ENCODE measurements at regions not wholly inside any gene's neighbourhood (a gene's known extent, or its start where the extent isn't known, plus 50 kb on each side); places are given as distances from the start of the nearest gene placed in this dataset.

GRCh38 chr1:95451904-95452303 is 217.9 kb downstream of the RWDD3 start:
- Histone ChIP-seq H4K20me1 (ENCODE audit: insufficient read depth, low read length) (no peaks in the 10 kb centered on the region), H2AFZ (ENCODE audit: low read length) (no peak overlapping the region), H3K36me3 (ENCODE audit: insufficient read depth, low read length) (no peaks in the 10 kb centered on the region), H3K4me3 (ENCODE audit: low read depth, low read length, poor library complexity, severe bottlenecking) (no peak overlapping the region), H3K9me3 (ENCODE audit: low read length) (no peaks in the 10 kb centered on the region), H3K9me2 (ENCODE audit: insufficient read depth, low read length) (no peaks in the 10 kb centered on the region), H3K27ac (ENCODE audit: low read depth, low read length, poor library complexity, severe bottlenecking) (no peak overlapping the region), H3K4me1 (ENCODE audit: insufficient read depth, low read length, poor library complexity, severe bottlenecking) (no peaks in the 10 kb centered on the region), H3K4me2 (ENCODE audit: low read length) (no peak overlapping the region), H3K79me2 (ENCODE audit: insufficient read depth, low read depth, low read length) (no peaks in the 10 kb centered on the region)
- POLR2A ChIA-PET: no interaction called here
- TF ChIP-seq CTCF (conservative IDR thresholded peaks at IDR 0.05; ENCODE audit: low read length): no peak
- TF ChIP-seq EZH2phosphoT487 (IDR thresholded peaks at IDR 0.05; ENCODE audit: borderline replicate concordance, low read depth, low read length): no peak
- intact Hi-C loops (cut with micrococcal nuclease; ENCODE audit: unreplicated experiment): no loop called here
- DNase-seq (ENCODE audit: low spot score): no peak
- no TSS peak for BruUV-seq (replicated peaks)
- CTCF ChIA-PET (ENCODE audit: unreplicated experiment): no interaction called here

GRCh38 chr1:95453053-95453452 is 219.0 kb downstream of the RWDD3 start:
- Histone ChIP-seq H2AFZ (ENCODE audit: low read length) (no peak overlapping the region), H3K36me3 (ENCODE audit: insufficient read depth, low read length) (no peaks in the 10 kb centered on the region), H3K4me1 (ENCODE audit: insufficient read depth, low read length, poor library complexity, severe bottlenecking) (no peaks in the 10 kb centered on the region), H3K4me2 (ENCODE audit: low read length) (no peak overlapping the region), H3K4me3 (ENCODE audit: low read depth, low read length, poor library complexity, severe bottlenecking) (no peak overlapping the region), H3K9me2 (ENCODE audit: insufficient read depth, low read length) (no peaks in the 10 kb centered on the region), H3K27ac (ENCODE audit: low read depth, low read length, poor library complexity, severe bottlenecking) (no peak overlapping the region), H4K20me1 (ENCODE audit: insufficient read depth, low read length) (no peaks in the 10 kb centered on the region), H3K79me2 (ENCODE audit: insufficient read depth, low read depth, low read length) (no peaks in the 10 kb centered on the region), H3K9me3 (ENCODE audit: low read length) (no peaks in the 10 kb centered on the region)
- BruUV-seq (replicated peaks): no TSS peak
- no peak for TF ChIP-seq CTCF (conservative IDR thresholded peaks at IDR 0.05; ENCODE audit: low read length)
- no peak for TF ChIP-seq EZH2phosphoT487 (IDR thresholded peaks at IDR 0.05; ENCODE audit: borderline replicate concordance, low read depth, low read length)
- CTCF ChIA-PET (ENCODE audit: unreplicated experiment): no interaction called here
- POLR2A ChIA-PET: no interaction called here
- intact Hi-C loops (cut with micrococcal nuclease; ENCODE audit: unreplicated experiment): no loop called here
- no peak for DNase-seq (ENCODE audit: low spot score)

- no peaks in the 10 kb centered on the region for H3K9me3 ChIP-seq (ENCODE audit: low read length)
- no peaks in the 10 kb centered on the region for H3K4me1 ChIP-seq (ENCODE audit: insufficient read depth, low read length, poor library complexity, severe bottlenecking)
- intact Hi-C loops (cut with micrococcal nuclease; ENCODE audit: unreplicated experiment): no loop called here
- H3K79me2 ChIP-seq (ENCODE audit: insufficient read depth, low read depth, low read length): no peaks in the 10 kb centered on the region
- H3K27ac ChIP-seq (ENCODE audit: low read depth, low read length, poor library complexity, severe bottlenecking): no peak overlapping the region
- POLR2A ChIA-PET: no interaction called here
- CTCF ChIA-PET (ENCODE audit: unreplicated experiment): no interaction called here
- no peaks in the 10 kb centered on the region for H3K9me2 ChIP-seq (ENCODE audit: insufficient read depth, low read length)
- no peaks in the 10 kb centered on the region for H3K36me3 ChIP-seq (ENCODE audit: insufficient read depth, low read length)
- H2AFZ ChIP-seq (ENCODE audit: low read length): no peak overlapping the region
- no peaks in the 10 kb centered on the region for H4K20me1 ChIP-seq (ENCODE audit: insufficient read depth, low read length)
- H3K4me2 ChIP-seq (ENCODE audit: low read length): no peak overlapping the region
- no peak for DNase-seq (ENCODE audit: low spot score)
- no peak overlapping the region for H3K4me3 ChIP-seq (ENCODE audit: low read depth, low read length, poor library complexity, severe bottlenecking)
- no TSS peak for BruUV-seq (replicated peaks)
- TF ChIP-seq CTCF (conservative IDR thresholded peaks at IDR 0.05; ENCODE audit: low read length): 0 out of 2 replicates have a peak, but pooled peaks have one; percentile 18
- TF ChIP-seq EZH2phosphoT487 (IDR thresholded peaks at IDR 0.05; ENCODE audit: borderline replicate concordance, low read depth, low read length): no peak
These were observed 233.0 kb downstream of the RWDD3 start for GRCh38 chr1:95467036-95467435.

All from OCI-LY7 (cell line).